ENCODE measurements at regions not wholly inside any gene's neighbourhood (a gene's known extent, or its start where the extent isn't known, plus 50 kb on each side); places are given as distances from the start of the nearest gene placed in this dataset.

DNA sequence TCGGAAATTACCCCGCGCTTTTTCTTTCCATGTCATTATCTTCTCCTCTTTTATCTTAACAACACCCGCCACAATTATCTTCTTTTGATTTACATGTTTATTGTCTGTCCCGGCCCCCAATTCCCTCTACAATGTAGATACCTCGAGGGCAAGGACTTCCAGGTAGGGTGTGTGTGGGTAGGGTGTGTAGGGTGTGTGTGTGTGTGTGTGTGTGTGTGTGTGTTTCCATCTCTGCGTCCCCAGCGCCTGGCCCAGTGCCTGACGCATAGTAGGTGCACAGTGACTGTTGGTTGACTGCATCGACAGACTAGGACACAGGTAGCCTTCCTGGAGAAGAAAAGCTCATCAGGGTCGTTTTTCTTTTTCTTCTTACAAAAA, 103.1 kb downstream of the UCHL1 start:
- TF ChIP-seq, protein P1, sequence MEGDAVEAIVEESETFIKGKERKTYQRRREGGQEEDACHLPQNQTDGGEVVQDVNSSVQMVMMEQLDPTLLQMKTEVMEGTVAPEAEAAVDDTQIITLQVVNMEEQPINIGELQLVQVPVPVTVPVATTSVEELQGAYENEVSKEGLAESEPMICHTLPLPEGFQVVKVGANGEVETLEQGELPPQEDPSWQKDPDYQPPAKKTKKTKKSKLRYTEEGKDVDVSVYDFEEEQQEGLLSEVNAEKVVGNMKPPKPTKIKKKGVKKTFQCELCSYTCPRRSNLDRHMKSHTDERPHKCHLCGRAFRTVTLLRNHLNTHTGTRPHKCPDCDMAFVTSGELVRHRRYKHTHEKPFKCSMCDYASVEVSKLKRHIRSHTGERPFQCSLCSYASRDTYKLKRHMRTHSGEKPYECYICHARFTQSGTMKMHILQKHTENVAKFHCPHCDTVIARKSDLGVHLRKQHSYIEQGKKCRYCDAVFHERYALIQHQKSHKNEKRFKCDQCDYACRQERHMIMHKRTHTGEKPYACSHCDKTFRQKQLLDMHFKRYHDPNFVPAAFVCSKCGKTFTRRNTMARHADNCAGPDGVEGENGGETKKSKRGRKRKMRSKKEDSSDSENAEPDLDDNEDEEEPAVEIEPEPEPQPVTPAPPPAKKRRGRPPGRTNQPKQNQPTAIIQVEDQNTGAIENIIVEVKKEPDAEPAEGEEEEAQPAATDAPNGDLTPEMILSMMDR (IDR thresholded peaks at IDR 0.05; ENCODE audit: insufficient read depth, low read length, poor library complexity, severe bottlenecking), result no peak
- peaks cover 3% of the 10 kb centered on the region for H3K27me3 ChIP-seq (replicated peaks; ENCODE audit: control insufficient read depth, insufficient read depth, low read length)
- no peak for DNase-seq (ENCODE audit: extremely low read depth, insufficient read length)
- no peak overlapping the region for H3K4me3 ChIP-seq (replicated peaks; ENCODE audit: low read depth, low read length)
- H3K36me3 ChIP-seq (ENCODE audit: control insufficient read depth, insufficient read depth, low read length), result no peaks in the 10 kb centered on the region

DNA sequence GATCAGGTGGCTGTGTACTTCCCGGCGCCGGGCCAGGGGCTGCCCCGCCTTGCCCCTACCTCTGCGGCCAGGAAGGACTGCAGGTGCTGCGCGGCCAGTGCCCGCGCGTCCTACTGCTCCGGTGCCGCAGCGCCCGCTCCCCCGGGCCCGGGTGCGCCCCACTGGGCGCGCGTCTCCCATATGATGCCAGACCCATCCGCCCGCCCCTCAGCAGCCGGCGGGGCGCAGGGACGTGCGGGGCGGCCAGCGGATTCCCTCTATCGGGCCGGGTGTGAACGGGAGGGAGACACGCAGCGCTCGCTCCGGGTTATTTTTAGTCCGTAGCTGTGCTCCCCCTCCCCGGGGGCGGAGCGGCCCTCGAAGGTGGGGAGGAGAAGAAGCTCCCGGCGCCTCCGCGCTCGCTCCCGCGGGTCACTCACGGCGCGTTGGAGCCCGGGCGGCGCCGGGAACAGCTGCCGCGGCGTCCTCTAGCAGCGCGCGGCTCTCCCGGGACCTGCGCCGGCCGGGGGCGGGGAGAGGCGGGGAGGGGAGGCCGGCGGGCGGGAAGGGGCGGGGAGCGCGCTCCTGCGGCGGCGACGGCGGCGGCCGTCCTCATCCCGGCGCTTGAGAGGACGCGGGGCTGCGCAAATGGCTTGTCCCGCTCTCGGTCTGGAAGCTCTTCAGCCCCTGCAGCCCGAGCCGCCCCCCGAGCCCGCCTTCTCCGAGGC, 103.6 kb downstream of the UCHL1 start:
- Histone ChIP-seq H3K4me3 (replicated peaks; ENCODE audit: low read depth, low read length) (peak overlapping the region; percentile 35), H3K27me3 (replicated peaks; ENCODE audit: control insufficient read depth, insufficient read depth, low read length) (peaks cover 3% of the 10 kb centered on the region), H3K36me3 (ENCODE audit: control insufficient read depth, insufficient read depth, low read length) (no peaks in the 10 kb centered on the region)
- DNase-seq (ENCODE audit: extremely low read depth, insufficient read length), result peak; percentile 12
- TF ChIP-seq, protein P1 (IDR thresholded peaks at IDR 0.05; ENCODE audit: insufficient read depth, low read length, poor library complexity, severe bottlenecking), result no peak

DNA sequence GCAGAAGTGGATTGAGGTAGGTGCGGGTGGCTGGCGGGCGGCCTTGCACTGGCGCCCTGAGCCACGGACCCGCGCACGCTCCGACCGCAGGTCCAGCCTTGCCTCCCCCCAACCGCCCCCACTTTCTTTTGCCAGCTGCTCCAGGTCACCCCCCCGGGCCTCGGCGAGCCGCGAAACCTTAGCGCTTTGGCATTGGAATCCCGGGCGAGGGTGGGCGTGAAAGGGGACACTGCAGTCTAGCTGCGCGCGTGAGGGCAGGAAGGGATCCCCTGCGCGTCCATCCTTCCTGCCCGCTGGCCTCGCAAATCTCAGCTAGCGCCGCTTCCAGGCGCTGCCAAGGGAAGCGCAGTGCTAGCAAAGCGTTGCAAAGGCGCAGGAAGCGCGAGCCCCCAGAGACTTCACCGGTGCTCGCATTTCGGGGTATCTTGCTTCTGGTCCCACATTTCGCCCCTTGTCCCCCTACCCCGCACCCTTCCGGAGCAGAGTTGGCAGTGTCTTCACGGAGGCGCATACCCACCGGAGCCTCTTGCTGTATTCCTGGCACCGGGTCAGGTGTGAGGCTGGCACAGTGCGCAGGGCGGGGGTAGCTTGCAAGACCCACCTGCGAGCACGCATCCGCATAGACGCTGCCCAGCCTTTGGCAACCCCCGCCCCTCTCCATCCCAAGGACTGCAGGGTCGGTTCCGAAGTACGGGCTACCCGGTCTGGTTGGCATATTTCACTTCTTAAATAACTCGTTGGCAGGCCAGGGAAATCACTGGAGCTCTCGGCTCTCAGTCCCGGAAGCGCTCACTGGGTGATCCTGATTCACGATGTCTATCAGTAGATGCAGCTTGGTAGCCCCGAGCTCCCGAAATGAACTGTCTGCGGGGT, 104.4 kb downstream of the UCHL1 start:
- H3K36me3 ChIP-seq (ENCODE audit: control insufficient read depth, insufficient read depth, low read length), result no peaks in the 10 kb centered on the region
- DNase-seq (ENCODE audit: extremely low read depth, insufficient read length), result peak; percentile 9
- TF ChIP-seq, protein P1 (IDR thresholded peaks at IDR 0.05; ENCODE audit: insufficient read depth, low read length, poor library complexity, severe bottlenecking), result no peak
- H3K4me3 ChIP-seq (replicated peaks; ENCODE audit: low read depth, low read length), result peak overlapping the region; percentile 20; the same call in 1 of the 2 replicates
- H3K27me3 ChIP-seq (replicated peaks; ENCODE audit: control insufficient read depth, insufficient read depth, low read length), result peaks cover 3% of the 10 kb centered on the region

DNA sequence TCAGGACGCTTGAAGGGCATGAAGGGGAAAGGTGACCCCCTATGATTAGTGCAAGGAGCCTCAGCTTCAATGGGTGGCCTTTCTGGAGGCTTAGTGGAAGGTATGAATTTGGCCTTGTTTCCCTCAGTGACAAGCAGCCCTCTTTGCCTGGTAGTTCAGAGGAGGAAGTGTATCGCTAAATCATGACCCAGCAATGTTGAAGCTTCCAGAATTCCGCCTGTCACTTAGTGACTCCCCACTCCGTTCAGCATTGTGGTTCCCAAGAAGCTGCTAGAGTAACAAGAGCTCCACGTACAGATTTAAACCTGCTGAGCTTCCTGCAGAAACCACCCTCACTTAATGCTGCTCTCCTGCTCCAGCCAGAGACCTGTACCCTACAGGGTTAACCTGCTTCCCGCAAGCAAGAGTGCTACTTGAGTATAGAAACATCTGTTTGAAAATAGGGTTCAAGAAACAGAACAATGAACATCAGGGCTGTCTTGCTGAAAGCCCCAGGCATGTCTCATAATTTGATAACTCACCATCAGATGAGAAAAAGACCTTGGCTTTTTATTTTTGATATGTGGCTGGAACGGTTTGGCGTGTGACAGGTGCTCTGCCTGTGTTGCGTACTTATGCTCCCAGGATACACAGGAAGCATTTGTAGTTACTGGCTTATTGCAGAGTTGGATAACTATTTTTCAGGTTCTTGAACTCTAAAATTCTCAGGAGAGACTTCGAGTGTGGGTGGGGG, 105.2 kb downstream of the UCHL1 start:
- DNase-seq (ENCODE audit: extremely low read depth, insufficient read length), result no peak
- TF ChIP-seq, protein P1 (IDR thresholded peaks at IDR 0.05; ENCODE audit: insufficient read depth, low read length, poor library complexity, severe bottlenecking), result no peak
- Histone ChIP-seq H3K36me3 (ENCODE audit: control insufficient read depth, insufficient read depth, low read length) (no peaks in the 10 kb centered on the region), H3K27me3 (replicated peaks; ENCODE audit: control insufficient read depth, insufficient read depth, low read length) (peaks cover 3% of the 10 kb centered on the region), H3K4me3 (replicated peaks; ENCODE audit: low read depth, low read length) (no peak overlapping the region)

DNA sequence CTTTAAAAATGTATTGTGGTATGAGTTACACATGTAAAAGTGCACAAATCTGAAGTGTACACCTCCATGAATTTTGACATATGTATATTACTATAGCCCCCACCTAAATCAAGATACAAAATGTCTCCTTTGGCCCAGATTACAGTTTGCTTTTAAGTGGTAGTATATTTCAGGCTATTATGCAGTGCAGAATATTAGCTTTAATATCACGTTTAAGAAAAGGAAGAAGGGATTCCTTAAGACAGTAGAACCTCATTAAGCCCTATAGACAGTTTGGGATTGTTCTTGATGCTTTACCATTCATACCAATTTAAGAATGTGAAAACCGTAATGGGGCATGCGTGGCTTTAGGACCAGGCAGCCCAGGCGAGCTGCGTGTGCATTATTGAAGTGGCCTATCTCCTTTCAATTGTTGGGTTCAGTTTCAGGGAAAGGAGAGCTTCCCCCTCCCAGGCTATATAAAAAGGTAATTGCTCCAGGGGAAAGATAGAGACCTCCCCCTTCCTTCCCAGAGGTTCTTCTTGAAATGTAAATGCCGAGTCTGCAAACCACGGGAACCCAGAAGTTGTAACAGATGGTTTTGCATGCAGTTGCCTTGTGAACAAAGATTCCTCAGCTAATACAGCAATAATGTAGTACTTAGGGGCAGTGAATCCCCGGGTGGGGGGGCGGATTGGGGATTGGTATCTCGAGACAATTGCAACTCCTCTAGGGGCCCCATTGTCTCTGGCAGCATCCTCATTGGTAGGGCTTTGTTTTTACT, 106.1 kb downstream of the UCHL1 start:
- TF ChIP-seq, protein P1 (IDR thresholded peaks at IDR 0.05; ENCODE audit: insufficient read depth, low read length, poor library complexity, severe bottlenecking), result no peak
- Histone ChIP-seq H3K36me3 (ENCODE audit: control insufficient read depth, insufficient read depth, low read length) (no peaks in the 10 kb centered on the region), H3K4me3 (replicated peaks; ENCODE audit: low read depth, low read length) (no peak overlapping the region), H3K27me3 (replicated peaks; ENCODE audit: control insufficient read depth, insufficient read depth, low read length) (peaks cover 3% of the 10 kb centered on the region)
- no peak for DNase-seq (ENCODE audit: extremely low read depth, insufficient read length)

Data from GM06990 (cell line).